GM23338 (cell line): ENCODE measurements at regions not wholly inside any gene's neighbourhood (a gene's known extent, or its start where the extent isn't known, plus 50 kb on each side); places are given as distances from the start of the nearest gene placed in this dataset.

Experiments
- ATAC-seq: fragments of 200-7000 bp; cut with Tn5 transposase; 3 replicates; pipeline ENCODE4 v1.9.1; 2020
- DNase-seq: peaks from one replicate; pipeline ENCODE4 v3.0.0-alpha.2; 2015; ENCODE audit warnings: low spot score
- H2AFZ ChIP-seq: fragments of 200-600 bp; sonication (generic); 2 replicates; pipeline ENCODE4 v1.8.0; 2016; ENCODE audit warnings: antibody characterized with exemption, mild to moderate bottlenecking, moderate library complexity
- H3F3A ChIP-seq: fragments of 200-600 bp; sonication (generic); replicated peaks from 2 replicates; pipeline ENCODE4 v1.8.0; 2017; ENCODE audit warnings: antibody characterized with exemption, mixed run types, low read depth
- H3K27ac ChIP-seq: fragments of 200-600 bp; sonication (generic); 2 replicates; pipeline ENCODE4 v1.6.1; 2016; ENCODE audit warnings: low read depth
- H3K27me3 ChIP-seq: fragments of 200-600 bp; sonication (generic); 2 replicates; pipeline ENCODE4 v1.8.0; 2016; ENCODE audit warnings: mild to moderate bottlenecking, mixed run types, moderate library complexity; ENCODE audit not compliant: insufficient read depth
- H3K36me3 ChIP-seq: fragments of 200-600 bp; sonication (generic); 2 replicates; pipeline ENCODE4 v1.8.0; 2016; ENCODE audit warnings: mild to moderate bottlenecking; ENCODE audit not compliant: insufficient read depth
- H3K4me1 ChIP-seq: fragments of 200-600 bp; sonication (generic); 2 replicates; pipeline ENCODE4 v1.8.0; 2016; ENCODE audit warnings: mild to moderate bottlenecking, moderate library complexity; ENCODE audit not compliant: insufficient read depth
- H3K4me2 ChIP-seq: fragments of 200-600 bp; sonication (generic); 2 replicates; pipeline ENCODE4 v1.7.1; 2017; ENCODE audit warnings: mixed run types
- H3K4me3 ChIP-seq: fragments of 200-600 bp; sonication (generic); 2 replicates; pipeline ENCODE4 v1.6.1; 2016; ENCODE audit warnings: mixed run types
- H3K79me2 ChIP-seq: fragments of 200-600 bp; sonication (generic); replicated peaks from 2 replicates; pipeline ENCODE4 v1.8.0; 2017; ENCODE audit warnings: mild to moderate bottlenecking; ENCODE audit not compliant: insufficient read depth
- H3K9me2 ChIP-seq: fragments of 200-600 bp; sonication (generic); 2 replicates; pipeline ENCODE4 v1.8.0; 2017; ENCODE audit not compliant: insufficient read depth
- H4K20me1 ChIP-seq: fragments of 200-600 bp; sonication (generic); replicated peaks from 2 replicates; pipeline ENCODE4 v1.8.0; 2017; ENCODE audit warnings: mild to moderate bottlenecking; ENCODE audit not compliant: insufficient read depth
- H3K27ac Mint-ChIP-seq: 2 replicates; pipeline ENCODE4 v1.8.0; 2020; ENCODE audit warnings: inconsistent platforms, mild to moderate bottlenecking, moderate library complexity, mixed read lengths
- H3K27me3 Mint-ChIP-seq: 3 replicates; pipeline ENCODE4 v1.8.0; 2022; ENCODE audit warnings: low read depth, mild to moderate bottlenecking, moderate library complexity, mixed read lengths, inconsistent platforms; ENCODE audit not compliant: insufficient read depth, poor library complexity
- H3K36me3 Mint-ChIP-seq: 3 replicates; pipeline ENCODE4 v1.8.0; 2021; ENCODE audit warnings: low read depth, mild to moderate bottlenecking, inconsistent platforms, moderate library complexity, mixed read lengths
- H3K4me1 Mint-ChIP-seq: 3 replicates; pipeline ENCODE4 v1.8.0; 2020; ENCODE audit warnings: mild to moderate bottlenecking, inconsistent platforms, mixed read lengths
- H3K4me3 Mint-ChIP-seq: 3 replicates; pipeline ENCODE4 v1.8.0; 2021; ENCODE audit warnings: moderate library complexity, mild to moderate bottlenecking, inconsistent platforms, mixed read lengths
- H3K9me3 Mint-ChIP-seq: 3 replicates; pipeline ENCODE4 v1.8.0; 2020; ENCODE audit warnings: moderate library complexity, mild to moderate bottlenecking, inconsistent platforms, mixed read lengths
- EZH2 ChIP-seq: fragments of 200-600 bp; sonication (generic); IDR thresholded peaks from one replicate; pipeline ENCODE4 v1.8.0; 2017; ENCODE audit warnings: antibody characterized with exemption, mild to moderate bottlenecking, low read depth; ENCODE audit not compliant: unreplicated experiment
- EZH2phosphoT487 ChIP-seq: fragments of 200-600 bp; sonication (generic); IDR thresholded peaks from one replicate; pipeline ENCODE4 v1.8.1; 2018; ENCODE audit warnings: antibody characterized with exemption; ENCODE audit not compliant: unreplicated experiment
- NANOG ChIP-seq: IDR thresholded peaks from 2 replicates; pipeline ENCODE4 v1.6.1; 2016; ENCODE audit warnings: antibody characterized with exemption, borderline replicate concordance
- POLR2AphosphoS5 ChIP-seq: IDR thresholded peaks from 2 replicates; pipeline ENCODE4 v1.6.1; 2016; ENCODE audit warnings: antibody characterized with exemption, low read depth
- ZNF114 ChIP-seq: fragments of 250-450 bp; sonication (Bioruptor Pico); IDR thresholded peaks from 2 replicates; pipeline ENCODE4 v1.5.0; 2020; ENCODE audit warnings: mild to moderate bottlenecking, moderate library complexity
- TF ChIP-seq, protein P1 (sequence below), 2 experiments: fragments of 200-600 bp in 1 of 2; sonication (generic) in 1 of 2; conservative IDR thresholded peaks; 2 replicates each; pipeline versions ENCODE4 v1.5.1 to v1.6.1; 2016 to 2017; ENCODE audit warnings: antibody characterized with exemption in 2 of 2, low read depth in 2 of 2, mild to moderate bottlenecking in 2 of 2, moderate library complexity in 1 of 2
- TF ChIP-seq, protein P2 (sequence below): IDR thresholded peaks from 2 replicates; pipeline ENCODE4 v1.6.1; 2016; ENCODE audit warnings: antibody characterized with exemption
- TF ChIP-seq, protein P3 (sequence below): IDR thresholded peaks from one replicate; pipeline ENCODE4 v1.6.1; 2018; ENCODE audit warnings: antibody characterized with exemption; ENCODE audit not compliant: unreplicated experiment

DNA sequence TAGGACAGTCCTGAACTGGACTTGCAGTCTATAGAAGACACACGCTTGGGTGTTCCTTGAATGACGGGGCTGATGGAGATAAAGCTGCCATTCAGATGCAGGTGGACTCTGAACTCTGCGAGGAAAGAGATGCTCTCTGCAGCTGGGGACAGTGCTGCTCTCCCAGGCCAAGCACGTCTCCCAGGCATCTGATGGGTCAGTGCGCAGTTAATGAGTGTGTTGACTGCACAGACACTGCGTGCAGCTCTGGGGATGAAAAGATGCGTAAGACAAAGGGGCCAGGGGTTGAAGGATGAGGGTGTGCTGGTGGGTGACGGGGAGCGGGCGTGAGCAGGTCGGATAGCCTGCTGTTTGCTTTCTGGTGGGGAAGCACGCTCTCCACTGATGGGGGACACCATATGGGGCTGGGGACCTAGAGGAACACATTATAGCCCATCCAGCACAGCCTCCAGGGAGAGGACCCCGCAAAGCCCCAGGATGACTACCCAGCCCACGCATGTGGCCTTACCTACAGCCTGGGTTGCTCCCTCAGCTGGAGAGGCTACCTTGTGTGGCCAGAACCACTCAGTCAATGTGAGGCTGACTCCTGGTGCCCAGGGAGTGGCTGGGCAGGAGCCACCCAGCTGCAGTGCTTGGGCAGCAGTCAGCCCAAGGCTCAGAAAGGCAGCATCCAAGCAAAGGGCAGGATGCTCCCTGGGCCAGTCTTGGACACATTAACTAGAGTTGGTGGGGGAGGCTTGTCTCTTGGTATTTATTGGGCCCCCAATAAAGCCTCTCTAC lies 246.3 kb downstream of the RBFOX3 start:
- no peaks in the 10 kb centered on the region; the same call in 2 of the 3 replicates for H3K4me1 Mint-ChIP-seq
- no peaks in the 10 kb centered on the region for H3K79me2 ChIP-seq
- DNase-seq (no peak), ATAC-seq (no peak)
- no peaks in the 10 kb centered on the region for H3K9me2 ChIP-seq
- H3K27me3 Mint-ChIP-seq = peaks cover 14% of the 10 kb centered on the region
- H3F3A ChIP-seq = no peaks in the 10 kb centered on the region
- H3K27ac Mint-ChIP-seq = no peak overlapping the region
- no peak overlapping the region for H3K4me3 Mint-ChIP-seq
- TF ChIP-seq ZNF114 (no peak), POLR2AphosphoS5 (no peak), EZH2 (no peak)
- H3K9me3 Mint-ChIP-seq = no peaks in the 10 kb centered on the region
- no peak overlapping the region for H3K4me2 ChIP-seq
- no peak overlapping the region for H2AFZ ChIP-seq
- no peaks in the 10 kb centered on the region for H3K36me3 Mint-ChIP-seq
- H3K27ac ChIP-seq = no peak overlapping the region
- no peaks in the 10 kb centered on the region for H3K27me3 ChIP-seq
- H3K4me3 ChIP-seq = no peak overlapping the region
- no peaks in the 10 kb centered on the region for H3K36me3 ChIP-seq
- H4K20me1 ChIP-seq = no peaks in the 10 kb centered on the region
- H3K4me1 ChIP-seq = no peaks in the 10 kb centered on the region

DNA sequence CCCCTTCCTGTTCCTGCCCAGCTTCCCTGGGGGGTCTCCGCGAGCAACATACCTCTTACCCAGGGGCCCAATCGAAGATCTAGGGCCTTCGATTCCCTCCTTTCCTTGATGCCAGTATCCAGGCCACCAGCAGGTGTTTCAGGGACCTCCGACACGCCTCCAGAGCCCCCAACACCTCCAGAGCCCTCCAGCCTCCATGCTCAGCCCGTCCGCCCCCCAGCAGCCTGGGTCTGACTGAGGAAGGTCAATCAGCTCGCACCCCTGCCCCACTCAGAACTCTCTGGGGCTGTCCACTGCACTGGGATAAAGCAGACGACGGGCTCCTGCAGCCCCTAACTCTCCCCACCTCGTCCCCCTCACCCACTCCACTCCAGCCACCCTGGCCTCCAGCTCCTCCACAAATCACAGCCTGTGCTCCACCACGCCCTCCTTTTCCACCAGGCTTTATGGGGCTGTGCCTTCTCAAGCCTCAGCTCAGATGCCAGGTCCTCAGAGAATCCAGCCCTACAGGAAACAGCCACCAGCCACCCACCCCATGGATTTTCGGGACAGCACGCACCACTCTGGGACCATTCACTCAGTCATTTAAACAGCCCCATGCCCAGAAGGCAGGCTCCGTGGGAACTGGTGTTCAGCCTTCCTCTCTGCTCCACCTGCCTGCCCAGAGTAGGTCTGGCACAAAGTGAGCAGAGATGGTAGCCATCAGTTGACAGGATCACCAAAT lies 247.1 kb downstream of the RBFOX3 start:
- Histone ChIP-seq H3K4me2 (no peak overlapping the region), H3K9me2 (no peaks in the 10 kb centered on the region), H4K20me1 (no peaks in the 10 kb centered on the region), H2AFZ (no peak overlapping the region), H3K4me1 (no peaks in the 10 kb centered on the region), H3K27ac (no peak overlapping the region), H3K4me3 (no peak overlapping the region), H3K79me2 (no peaks in the 10 kb centered on the region), H3K36me3 (no peaks in the 10 kb centered on the region), H3F3A (no peaks in the 10 kb centered on the region), H3K27me3 (no peaks in the 10 kb centered on the region)
- Mint-ChIP-seq H3K9me3 (no peaks in the 10 kb centered on the region), H3K27me3 (peaks cover 14% of the 10 kb centered on the region), H3K4me3 (no peak overlapping the region), H3K27ac (no peak overlapping the region), H3K36me3 (no peaks in the 10 kb centered on the region), H3K4me1 (peaks cover 2% of the 10 kb centered on the region; the same call in 2 of the 3 replicates)
- ATAC-seq (no peak), DNase-seq (no peak)
- TF ChIP-seq NANOG (no peak), EZH2phosphoT487 (no peak)
- TF ChIP-seq, protein P1, sequence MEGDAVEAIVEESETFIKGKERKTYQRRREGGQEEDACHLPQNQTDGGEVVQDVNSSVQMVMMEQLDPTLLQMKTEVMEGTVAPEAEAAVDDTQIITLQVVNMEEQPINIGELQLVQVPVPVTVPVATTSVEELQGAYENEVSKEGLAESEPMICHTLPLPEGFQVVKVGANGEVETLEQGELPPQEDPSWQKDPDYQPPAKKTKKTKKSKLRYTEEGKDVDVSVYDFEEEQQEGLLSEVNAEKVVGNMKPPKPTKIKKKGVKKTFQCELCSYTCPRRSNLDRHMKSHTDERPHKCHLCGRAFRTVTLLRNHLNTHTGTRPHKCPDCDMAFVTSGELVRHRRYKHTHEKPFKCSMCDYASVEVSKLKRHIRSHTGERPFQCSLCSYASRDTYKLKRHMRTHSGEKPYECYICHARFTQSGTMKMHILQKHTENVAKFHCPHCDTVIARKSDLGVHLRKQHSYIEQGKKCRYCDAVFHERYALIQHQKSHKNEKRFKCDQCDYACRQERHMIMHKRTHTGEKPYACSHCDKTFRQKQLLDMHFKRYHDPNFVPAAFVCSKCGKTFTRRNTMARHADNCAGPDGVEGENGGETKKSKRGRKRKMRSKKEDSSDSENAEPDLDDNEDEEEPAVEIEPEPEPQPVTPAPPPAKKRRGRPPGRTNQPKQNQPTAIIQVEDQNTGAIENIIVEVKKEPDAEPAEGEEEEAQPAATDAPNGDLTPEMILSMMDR (conservative IDR thresholded peaks at IDR 0.05; ENCODE audit: low read depth in 2 of 2) = no peak
- TF ChIP-seq, protein P2, sequence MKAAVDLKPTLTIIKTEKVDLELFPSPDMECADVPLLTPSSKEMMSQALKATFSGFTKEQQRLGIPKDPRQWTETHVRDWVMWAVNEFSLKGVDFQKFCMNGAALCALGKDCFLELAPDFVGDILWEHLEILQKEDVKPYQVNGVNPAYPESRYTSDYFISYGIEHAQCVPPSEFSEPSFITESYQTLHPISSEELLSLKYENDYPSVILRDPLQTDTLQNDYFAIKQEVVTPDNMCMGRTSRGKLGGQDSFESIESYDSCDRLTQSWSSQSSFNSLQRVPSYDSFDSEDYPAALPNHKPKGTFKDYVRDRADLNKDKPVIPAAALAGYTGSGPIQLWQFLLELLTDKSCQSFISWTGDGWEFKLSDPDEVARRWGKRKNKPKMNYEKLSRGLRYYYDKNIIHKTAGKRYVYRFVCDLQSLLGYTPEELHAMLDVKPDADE = no peak
- TF ChIP-seq, protein P3, sequence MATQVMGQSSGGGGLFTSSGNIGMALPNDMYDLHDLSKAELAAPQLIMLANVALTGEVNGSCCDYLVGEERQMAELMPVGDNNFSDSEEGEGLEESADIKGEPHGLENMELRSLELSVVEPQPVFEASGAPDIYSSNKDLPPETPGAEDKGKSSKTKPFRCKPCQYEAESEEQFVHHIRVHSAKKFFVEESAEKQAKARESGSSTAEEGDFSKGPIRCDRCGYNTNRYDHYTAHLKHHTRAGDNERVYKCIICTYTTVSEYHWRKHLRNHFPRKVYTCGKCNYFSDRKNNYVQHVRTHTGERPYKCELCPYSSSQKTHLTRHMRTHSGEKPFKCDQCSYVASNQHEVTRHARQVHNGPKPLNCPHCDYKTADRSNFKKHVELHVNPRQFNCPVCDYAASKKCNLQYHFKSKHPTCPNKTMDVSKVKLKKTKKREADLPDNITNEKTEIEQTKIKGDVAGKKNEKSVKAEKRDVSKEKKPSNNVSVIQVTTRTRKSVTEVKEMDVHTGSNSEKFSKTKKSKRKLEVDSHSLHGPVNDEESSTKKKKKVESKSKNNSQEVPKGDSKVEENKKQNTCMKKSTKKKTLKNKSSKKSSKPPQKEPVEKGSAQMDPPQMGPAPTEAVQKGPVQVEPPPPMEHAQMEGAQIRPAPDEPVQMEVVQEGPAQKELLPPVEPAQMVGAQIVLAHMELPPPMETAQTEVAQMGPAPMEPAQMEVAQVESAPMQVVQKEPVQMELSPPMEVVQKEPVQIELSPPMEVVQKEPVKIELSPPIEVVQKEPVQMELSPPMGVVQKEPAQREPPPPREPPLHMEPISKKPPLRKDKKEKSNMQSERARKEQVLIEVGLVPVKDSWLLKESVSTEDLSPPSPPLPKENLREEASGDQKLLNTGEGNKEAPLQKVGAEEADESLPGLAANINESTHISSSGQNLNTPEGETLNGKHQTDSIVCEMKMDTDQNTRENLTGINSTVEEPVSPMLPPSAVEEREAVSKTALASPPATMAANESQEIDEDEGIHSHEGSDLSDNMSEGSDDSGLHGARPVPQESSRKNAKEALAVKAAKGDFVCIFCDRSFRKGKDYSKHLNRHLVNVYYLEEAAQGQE = no peak
